COR-L47 (cell line): ENCODE measurements at regions not wholly inside any gene's neighbourhood (a gene's known extent, or its start where the extent isn't known, plus 50 kb on each side); places are given as distances from the start of the nearest gene placed in this dataset.

Source experiments
- DNase-seq: peaks from one replicate; lab custom pipeline; 2025; lab: John Stamatoyannopoulos, UW

DNA sequence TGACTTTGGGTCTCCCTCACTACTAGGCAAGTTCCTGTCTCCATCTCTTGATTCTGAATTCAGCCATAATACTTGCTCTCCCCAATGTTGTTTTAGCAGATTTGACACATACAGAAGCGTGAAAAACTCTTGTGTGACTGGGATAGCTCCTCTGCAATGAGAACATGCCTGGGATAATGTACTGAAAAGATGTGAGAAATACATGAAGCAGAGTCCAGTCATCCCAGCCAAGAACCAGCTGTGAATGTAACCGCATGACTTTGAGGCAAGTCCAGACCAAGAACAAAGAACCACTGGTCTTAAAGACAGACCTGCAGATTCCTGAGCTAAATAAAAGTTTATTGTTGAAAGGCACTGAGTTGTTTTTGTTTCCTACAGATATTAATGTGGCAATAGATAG, 135.0 kb downstream of the NMUR2 start:
- no peak for DNase-seq

DNA sequence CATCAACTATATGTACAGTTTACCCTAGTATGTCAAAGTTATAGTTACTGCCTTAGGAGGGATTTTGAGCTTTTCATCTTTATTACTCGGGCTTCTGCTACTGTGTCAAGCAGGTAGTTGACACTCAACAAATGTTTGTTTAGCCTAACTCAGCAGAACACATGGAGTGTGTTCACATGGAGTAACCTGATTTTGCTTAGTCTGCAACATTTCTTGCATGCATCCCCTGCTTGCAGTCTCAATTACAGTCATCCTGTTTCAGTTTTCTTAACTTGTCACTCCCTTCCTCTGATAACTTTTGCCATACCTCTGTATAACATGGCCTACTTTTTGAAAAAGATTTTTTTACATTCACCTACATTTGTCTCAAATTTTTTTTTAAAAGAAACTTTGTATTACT, 135.5 kb downstream of the NMUR2 start:
- no peak for DNase-seq

DNA sequence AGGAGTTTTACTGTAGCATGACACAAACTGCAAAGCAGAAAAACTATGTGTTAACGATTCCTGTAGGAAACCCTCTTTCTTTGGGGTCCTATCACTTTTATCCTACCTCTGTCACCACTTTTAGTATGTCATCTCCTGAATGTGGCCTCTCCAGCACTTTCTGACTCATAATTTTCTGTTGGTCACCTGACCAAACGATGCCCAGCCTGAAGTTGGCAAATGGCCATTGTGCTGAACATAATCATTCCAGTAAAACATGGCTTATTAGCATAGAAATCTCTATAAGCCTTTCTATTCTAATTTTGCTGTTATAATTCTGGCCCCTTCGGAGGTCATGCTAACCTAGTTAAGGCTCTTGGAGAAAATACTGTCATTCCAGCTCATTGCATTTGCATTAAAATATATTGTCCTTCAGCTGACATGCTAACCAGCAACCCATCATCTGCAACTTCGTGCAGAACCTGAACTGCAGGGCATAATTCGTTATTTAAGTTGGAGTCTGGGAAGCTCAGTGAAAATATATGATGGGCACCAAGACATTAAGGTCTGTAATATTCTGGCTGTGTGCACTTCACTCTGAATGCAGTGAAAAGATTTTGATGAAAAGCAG, 140.3 kb downstream of the NMUR2 start:
- no peak for DNase-seq

DNA sequence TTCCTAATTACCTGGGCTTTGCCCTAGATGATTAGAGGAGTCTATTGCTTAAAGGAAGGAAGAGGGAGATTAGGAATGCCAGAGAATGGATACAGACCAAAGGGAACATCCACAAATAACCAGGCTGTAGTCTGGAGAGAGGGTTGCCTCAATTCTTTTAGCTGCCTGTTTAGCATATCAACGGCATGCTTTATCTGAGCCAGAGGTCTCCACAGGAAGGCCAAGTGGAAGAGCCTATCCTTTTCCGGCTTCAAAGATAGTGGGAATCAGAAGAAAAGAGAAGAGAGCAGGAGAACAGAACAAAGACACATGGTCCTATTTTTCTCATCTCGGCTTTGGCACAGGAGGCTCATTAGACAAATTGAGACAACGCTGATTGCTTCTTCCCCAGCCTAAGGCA, 142.4 kb downstream of the NMUR2 start:
- DNase-seq = no peak

DNA sequence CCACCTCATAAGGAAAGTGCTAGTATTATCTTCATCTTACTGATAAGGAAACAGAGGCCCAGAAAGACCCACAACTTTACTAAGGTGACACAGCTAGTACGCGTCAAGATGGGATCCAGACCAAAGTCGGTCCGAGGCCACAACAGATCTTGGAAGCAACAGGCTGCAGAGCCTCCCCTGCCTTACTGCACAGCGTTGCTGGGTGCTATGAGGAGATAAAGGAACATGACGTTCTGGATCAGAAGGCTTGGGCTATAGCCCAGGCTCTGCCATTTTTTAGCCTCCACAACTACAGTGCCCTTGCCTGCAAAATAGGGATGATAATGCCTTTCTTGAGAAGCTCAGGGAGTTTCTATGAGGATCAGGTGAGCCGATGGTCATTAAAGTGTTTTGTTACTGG, 144.1 kb downstream of the NMUR2 start:
- DNase-seq = no peak

DNA sequence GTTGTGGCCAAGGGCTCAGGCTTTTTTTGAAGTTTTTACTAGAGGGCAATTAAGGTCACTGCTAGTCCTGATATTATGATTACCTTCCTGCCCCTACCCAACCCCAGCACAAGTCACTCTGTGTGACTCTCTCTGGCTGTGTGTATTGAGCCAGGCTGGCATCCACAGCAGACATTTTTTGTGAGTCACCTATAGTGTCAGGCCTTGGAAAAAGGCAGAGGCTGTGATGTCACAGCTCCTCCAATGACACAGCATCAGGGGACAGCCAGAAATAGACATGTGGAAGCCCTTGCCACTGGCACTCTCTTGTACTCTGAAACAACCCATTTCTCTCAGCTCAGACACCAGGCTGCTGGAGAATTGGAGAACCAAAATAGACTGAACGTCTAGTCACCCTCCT, 145.4 kb downstream of the NMUR2 start:
- DNase-seq = no peak

DNA sequence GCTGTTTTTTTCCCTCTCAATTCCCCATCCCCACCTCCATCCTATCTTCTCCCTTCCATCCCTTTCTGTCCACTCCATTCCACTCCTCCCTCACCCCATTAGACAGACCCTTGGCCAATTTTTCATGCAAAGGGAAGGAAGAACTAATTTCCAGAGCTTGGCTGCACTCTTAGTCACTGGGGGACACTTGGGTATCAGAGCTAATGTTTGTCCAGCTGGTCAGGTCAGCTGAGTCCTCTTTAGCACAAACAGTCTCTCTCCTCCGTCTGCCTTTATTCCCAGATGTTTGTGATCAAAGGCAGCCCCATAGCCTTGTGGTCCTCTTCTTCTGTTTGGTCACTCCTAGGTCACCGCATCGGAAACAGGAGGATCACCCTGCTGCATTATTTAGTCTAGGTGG, 148.5 kb downstream of the NMUR2 start:
- DNase-seq = no peak

DNA sequence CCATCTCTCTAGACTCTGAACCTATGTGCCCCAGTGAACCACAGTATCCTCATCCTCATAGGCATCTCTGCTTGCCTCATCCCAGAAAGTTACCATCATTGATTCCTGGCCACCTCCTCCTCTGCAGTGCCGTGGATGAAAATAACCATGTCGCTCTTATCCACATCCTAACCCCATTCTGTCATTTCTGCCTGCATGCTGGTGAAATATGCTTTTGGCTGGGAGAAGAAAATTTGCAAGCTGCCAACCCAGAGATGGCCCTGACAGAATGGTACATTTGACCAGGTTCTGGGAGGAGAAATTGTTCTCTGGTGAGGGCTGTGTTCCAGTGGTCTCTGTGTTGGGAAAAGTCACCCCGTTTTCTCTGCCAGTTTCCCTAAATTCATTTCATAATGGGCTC, 149.7 kb downstream of the NMUR2 start:
- DNase-seq = no peak

DNA sequence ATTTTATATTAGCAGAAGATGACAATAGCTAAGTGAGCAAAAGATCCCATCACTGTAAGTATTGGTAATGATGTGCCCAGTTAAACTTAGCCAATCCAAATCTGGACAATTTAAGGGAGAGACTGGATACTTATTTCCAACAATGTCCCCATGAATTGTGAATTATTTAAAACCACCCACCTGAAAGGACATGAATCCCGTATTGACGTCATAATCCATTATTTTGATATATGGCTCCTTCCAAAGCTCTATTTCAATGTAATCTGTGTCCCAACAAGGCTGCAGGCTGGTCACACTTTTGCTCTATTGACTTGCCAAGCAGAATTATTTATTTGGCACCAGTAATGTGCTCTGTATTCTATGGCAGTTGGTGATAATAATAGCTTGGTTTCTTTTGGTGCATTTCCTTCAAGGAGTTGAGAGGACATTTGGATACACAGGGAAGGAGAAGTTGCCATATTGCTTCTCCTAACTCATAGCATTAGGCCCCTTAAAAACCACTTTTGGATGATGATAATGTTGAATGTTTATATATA, 157.2 kb downstream of the NMUR2 start:
- DNase-seq = no peak

DNA sequence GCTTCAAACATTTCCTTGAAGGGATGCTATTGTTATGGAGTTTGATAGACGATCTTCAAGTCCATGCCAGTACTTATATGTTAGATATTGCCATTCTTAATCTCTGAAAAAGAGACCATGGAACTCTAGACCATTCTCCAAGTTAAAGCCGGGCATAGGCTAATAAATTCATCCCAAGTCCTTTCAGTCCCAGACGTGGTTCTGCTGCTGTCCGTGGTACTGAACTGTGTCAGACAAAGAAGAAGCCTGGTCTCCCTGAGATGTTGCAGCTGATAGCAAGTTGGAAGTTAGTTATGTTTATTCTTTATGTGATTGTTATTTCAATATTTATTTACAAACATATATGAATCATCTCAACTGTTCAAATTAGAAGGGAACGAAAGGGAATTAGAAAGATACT, 158.7 kb downstream of the NMUR2 start:
- DNase-seq = no peak

DNA sequence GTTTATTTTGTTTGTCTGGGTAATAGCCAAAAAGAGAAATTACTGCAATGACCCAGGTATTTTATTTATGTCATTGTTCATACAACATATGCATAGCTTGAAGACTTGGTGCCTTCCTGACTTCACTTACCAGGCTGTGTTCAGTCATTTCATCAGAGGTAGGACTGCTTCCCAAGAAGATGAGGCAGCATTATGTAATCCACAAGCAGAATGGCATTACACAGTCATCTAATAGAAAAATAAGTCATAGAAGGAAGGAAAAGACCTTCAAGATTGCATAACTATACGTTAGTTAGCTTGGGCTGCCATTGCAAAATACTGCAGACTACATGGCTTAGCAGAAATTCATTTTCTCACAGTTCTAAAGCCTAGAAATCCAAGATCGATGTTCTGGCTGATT, 167.5 kb downstream of the NMUR2 start:
- no peak for DNase-seq

DNA sequence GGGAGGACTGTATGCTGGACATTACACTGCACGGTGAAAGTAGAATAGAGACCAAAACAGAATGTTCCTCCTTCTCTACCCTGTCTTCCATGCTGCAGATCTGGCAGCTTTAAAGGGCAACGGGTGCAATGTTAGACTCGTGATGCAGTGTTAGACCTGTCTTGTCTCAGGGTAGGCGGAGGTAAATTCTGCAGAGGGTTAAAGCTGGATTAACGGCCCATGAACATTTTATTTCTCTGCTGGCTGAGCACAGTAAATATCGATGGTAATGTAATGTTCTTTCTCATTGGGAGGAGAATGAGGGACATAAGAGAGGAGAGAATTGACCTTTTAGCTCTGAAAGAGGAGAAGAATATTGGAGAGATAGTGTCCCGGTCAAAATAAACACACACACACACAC, 178.9 kb downstream of the NMUR2 start:
- no peak for DNase-seq

DNA sequence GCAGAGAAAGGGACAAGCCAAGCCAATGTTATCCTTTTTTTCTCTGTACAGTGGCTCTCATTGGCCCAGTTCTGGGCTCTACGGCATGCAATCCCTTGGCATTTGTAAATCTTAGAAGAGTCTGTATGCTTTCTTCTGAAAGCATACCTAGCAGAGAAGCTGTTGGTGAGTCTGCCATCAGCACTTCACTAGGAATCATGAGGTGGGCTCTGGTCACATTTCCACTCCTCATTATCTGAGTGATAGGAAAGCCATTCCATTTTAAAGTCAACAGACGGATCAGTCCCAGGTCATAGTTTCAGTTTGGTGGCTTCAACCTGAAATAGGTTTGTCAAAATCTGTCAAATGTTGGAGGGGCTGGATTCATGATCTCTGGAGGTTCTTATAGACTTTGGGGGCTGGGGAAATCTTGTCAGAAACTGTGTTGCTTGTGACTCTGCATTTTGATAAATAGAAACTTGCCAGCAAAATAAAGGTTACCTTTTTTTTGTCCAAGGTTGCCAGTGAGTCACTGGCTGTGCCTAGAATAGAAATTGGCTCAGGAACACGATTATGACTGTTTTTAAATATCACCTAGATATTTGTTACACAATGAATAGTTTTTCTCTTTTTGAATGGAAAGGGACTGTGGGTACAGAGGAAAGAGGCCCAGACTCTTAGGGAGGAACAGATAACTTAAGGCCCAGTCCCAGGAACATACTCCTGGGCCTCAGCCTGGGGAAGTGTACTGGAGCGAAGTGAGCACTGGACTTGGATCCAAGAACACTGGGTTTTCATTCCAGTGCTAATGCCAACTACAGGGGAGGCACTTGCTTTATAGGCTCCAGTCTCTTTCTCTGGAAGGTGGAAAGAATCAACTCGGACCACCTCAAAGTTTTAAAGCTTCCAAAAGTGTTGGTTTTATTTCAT, 183.1 kb downstream of the NMUR2 start:
- DNase-seq = no peak

DNA sequence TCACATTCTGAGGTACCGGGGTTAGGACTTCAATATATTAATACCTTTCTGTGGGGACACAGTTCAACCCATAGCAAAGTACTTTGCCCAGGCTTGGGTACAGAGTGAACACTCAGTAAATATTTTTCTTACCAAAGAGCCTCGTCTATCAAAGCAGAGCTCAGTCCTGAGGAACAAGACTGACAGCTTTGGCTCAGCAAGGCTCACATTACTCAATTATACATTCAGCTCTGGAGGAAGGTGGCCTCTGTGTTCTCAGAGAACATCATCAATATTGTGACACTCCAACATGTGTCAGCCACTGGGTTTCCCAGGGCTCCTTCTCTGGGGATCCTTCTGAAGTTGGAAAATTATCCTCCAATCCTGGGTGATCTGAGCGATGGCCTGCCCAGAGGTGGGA, 186.4 kb downstream of the NMUR2 start:
- no peak for DNase-seq

DNA sequence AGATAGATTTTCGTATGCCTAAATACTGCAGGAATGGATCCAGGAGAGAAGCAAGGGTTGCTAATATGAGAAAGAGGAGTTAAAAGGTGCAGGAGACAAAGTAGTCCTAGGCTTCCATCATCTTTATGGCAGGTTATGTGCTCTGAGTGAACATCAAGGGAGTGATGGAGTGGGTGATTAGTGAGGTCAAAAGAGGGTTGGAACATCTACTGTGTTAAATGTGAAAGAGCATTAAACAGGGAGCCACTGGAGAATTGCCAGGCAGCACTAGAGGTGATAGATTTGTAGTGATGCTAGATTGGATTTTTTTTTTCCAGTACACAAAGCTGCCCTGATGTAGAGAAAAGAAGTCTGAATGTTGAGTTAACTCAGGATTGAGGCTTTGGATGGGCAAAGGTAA, 199.3 kb downstream of the NMUR2 start:
- DNase-seq = no peak

DNA sequence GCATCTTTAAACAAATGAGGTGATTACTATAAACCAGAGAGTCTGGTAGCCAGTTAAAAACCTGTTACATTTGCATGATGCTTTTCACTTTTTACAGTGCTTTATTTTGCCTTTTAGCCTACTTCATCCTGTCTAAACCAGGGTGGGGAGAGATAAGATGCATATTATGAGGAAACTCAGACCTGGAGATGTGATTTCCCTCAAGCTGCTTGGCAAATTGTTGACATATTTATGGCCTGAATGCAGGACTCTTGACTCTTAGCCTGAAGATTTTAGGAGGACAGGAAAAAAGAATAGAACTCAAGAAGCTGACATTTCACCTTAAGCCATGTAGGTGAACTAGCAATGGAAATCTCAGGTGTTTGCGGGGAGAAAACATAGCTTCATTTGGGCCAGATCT, 202.8 kb downstream of the NMUR2 start:
- DNase-seq = no peak

DNA sequence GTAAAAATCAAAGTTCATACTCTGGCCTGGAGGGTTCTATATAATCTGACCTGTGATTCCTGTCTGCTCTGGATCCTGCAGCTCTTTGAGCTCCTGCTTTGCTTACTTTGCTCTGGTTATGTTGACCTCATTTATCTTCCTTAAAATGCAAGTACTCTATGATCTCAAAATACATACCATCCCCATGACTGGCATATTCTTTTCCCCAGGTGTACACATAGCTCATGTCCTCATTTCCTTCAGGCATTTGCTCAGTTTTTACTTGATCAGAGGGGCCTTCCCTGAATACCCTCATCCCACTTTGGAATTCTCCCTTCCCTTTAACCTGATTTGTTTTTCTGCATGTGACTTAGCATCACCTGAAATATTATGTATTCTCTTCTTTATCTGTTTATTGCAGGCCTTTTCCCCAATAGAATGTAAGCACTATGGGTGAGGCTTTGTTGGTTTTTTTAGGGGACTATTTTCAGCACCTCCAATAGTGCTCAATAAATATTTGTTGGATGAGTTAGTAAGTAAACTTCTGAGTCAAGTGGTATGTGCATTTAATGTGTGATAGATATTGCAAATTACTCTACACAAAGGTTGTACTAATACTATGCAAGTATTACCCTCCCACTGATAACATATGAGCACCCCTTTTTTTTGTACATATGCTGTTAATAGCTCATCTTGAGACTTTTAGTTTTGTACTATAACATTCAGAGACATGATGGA, 211.5 kb downstream of the NMUR2 start:
- no peak for DNase-seq

DNA sequence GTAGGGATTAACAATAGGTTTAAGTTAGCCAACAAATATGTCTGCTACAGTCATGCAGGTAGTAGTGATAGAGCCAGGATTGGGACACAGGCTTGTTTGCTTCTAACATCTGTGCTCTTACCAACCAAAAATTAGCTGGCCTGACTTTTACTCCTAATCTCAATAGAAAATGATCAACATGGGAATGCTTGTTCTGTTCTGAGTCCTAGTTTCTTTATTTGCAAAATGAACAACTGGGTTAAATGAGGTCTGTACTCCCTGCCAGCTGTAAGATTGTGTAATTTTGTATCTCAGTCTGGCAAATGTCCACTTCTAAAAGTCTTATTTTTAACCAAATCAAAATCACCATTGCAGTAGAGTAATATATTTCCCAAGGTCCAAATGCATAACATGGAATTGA, 216.8 kb downstream of the NMUR2 start:
- no peak for DNase-seq

DNA sequence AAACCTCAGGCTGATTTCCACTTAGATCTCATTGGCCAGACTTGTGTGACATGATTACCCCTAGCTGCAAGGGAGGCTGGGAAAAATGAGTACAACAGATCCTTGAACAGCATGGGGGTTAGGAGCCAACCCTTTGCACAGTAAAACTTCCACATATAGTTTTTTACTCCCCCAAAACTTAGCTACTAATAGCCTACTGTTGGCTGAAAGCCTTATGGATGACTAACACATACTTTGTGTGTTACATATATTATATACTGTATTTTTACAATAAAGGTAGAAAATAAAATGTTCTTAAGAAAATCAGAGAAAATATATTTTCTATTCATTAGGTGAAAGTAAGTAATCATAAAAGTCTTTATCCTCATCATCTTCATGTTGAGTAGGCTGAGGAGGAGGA, 217.4 kb downstream of the NMUR2 start:
- no peak for DNase-seq

DNA sequence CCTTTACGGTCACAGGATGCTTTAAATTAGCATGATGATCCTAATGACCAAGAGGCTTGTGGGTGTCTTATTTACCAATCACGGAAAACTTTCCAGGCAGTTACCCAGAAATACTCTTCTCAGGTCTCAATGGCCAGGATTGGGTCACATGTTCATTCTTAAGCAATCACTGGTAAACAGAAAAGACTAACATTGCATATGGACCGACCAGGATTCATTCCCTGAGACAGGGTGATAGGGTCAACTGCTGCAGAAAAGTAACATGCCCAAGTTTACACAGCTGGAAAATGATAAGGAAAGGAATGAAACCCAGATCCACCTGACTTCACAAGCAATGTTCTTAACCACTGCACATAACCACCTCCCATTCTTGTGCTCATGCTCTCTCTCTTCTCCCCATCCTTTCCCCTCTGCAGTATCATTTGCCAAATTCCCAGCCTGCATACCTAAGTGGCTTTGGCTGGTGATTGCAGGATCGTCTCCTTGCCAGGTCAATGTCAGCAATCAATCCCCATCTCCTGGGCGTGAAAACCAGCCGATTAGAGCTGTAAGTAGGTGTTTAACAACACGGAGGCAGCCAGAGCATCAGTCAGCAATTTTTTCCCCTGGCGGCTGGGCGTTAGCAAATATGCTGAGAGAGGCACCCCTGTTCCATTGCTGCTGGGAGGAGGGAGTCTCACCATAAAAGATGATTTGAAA, 219.4 kb downstream of the NMUR2 start:
- no peak for DNase-seq

DNA sequence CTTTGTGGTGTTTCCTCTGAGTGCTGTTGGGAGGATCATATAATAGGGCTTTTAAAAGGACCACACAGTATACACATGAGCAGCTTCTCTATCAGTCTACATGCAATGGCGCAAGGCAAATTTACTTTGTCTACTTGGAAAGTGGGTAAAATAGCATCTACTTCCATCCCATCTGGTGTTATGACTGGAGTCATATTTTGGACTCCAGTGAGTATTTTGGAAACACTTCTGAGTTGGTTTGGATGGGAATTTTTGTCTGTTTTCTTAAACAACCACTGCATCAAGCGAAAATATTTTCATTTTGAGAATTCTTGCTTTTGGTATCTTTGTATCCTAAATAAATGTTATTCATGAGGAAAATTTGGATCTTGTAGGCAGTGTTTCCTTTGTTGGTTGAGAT, 220.8 kb downstream of the NMUR2 start:
- no peak for DNase-seq

DNA sequence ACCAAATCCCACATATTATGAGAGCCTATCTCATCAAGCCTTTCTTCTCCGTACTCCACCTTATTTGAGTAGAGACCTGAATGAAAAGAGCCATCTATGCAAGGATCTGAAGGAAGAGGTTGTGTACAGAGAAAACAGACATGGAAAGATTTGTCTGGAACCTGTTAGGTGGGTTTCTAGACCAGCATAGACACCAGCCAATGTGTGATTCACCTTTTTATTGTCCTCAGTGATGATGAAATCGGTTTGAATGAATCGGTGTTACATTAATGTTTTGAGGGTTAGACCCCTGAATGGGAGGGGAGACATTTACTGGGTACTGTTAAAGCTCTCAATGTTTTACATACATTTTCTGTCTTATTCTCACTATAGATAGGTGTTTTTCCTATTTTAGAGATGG, 223.6 kb downstream of the NMUR2 start:
- DNase-seq = no peak
